Tibial nerve (tissue), 4 donors: ENCODE measurements at regions not wholly inside any gene's neighbourhood (a gene's known extent, or its start where the extent isn't known, plus 50 kb on each side); places are given as distances from the start of the nearest gene placed in this dataset.

ENCODE experiments used
- DNase-seq, 2 donors: peaks; one replicate each; pipeline ENCODE4 v3.0.0-alpha.2; 2019; ENCODE audit warnings: low spot score in 2 of 2
- H3K27ac ChIP-seq, 4 donors: fragments of 200-600 bp; sonication (generic) in 3 of 4; one replicate each; pipeline ENCODE4 v1.5.1; 2017 to 2019; ENCODE audit warnings: mild to moderate bottlenecking in 1 of 4
- H3K27me3 ChIP-seq, 2 donors: fragments of 200-600 bp; sonication (generic) in 1 of 2; one replicate each; pipeline versions ENCODE4 v1.5.1 to v1.6.0; 2017 to 2019
- H3K36me3 ChIP-seq, 3 donors: fragments of 200-600 bp; sonication (generic); one replicate each; pipeline ENCODE4 v1.5.1; 2018 to 2019
- H3K4me1 ChIP-seq, 4 donors: fragments of 200-600 bp; sonication (generic) in 3 of 4; one replicate each; pipeline ENCODE4 v1.5.1; 2017 to 2019
- H3K4me3 ChIP-seq, 4 donors: fragments of 200-600 bp; sonication (generic) in 3 of 4; one replicate each; pipeline ENCODE4 v1.5.1; 2017 to 2019; ENCODE audit warnings: mild to moderate bottlenecking in 1 of 4, moderate library complexity in 1 of 4
- H3K9me3 ChIP-seq, 4 donors: fragments of 200-600 bp; sonication (generic) in 3 of 4; one replicate each; pipeline ENCODE4 v1.5.1; 2017 to 2019
- CTCF ChIP-seq, 5 experiments: fragments of 200-600 bp in 3 of 5; fragments of 450-650 bp in 2 of 5; sonication (generic) in 3 of 5; IDR thresholded peaks; one replicate each; pipeline ENCODE4 v1.5.1; 2016 to 2019; ENCODE audit warnings: antibody characterized with exemption in 5 of 5, mild to moderate bottlenecking in 3 of 5, moderate library complexity in 2 of 5
- EP300 ChIP-seq, 2 donors: sonication (generic); formaldehyde crosslinking; IDR thresholded peaks; one replicate each; pipeline ENCODE4 v1.6.1; 2017; ENCODE audit warnings: antibody characterized with exemption in 2 of 2, mild to moderate bottlenecking in 1 of 2
- POLR2A ChIP-seq, 2 donors: fragments of 450-650 bp; IDR thresholded peaks; one replicate each; pipeline ENCODE4 v1.6.1; 2017; ENCODE audit warnings: antibody characterized with exemption in 2 of 2, mild to moderate bottlenecking in 2 of 2, moderate library complexity in 2 of 2
- WGBS, 2 donors: methylation state at CpG; one replicate each; pipeline ENCODE4 v1.1.5; 2018; 5-methylcytosine and 5-hydroxymethylcytosine counted together

GRCh38 chr3:94896994-94897393 is 834.1 kb downstream of the NSUN3 start:
- no peaks in the 10 kb centered on the region for H3K4me1 ChIP-seq
- DNase-seq: no peak
- H3K4me3 ChIP-seq: no peak overlapping the region
- no peaks in the 10 kb centered on the region for H3K36me3 ChIP-seq
- no peak overlapping the region for H3K27ac ChIP-seq
- TF ChIP-seq CTCF (IDR thresholded peaks at IDR 0.05): no peak
- H3K9me3 ChIP-seq: no peaks in the 10 kb centered on the region
- H3K27me3 ChIP-seq: no peaks in the 10 kb centered on the region

DNA sequence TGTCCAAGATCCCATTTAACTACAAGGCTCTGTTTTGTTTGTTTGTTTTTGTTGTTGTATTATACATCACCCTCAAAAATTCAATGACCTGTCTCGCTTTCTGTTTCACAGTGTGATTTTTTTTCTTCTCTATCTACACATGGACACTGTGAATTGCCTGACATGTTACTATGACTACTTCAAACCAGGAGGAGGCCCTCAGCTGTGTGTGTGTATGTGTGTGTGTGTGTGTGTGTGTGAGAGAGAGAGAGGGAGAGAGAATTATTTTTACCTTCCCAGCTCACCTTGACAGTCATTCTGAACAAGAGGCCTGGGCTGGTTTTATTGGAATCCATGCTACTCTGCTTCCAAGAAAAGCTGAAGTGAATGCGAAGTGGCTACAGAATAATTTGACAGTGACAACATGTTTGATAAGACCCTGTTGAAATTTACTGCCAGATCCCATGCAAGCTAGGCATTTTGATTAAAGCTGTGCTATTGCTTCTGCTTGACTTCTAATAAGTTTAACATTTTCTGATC is 841.4 kb downstream of the NSUN3 start:
- no peak for DNase-seq
- H3K9me3 ChIP-seq: no peaks in the 10 kb centered on the region
- H3K4me3 ChIP-seq: no peak overlapping the region
- no peaks in the 10 kb centered on the region for H3K4me1 ChIP-seq
- no peaks in the 10 kb centered on the region for H3K36me3 ChIP-seq
- TF ChIP-seq EP300 (IDR thresholded peaks at IDR 0.05) (no peak), POLR2A (IDR thresholded peaks at IDR 0.05) (no peak), CTCF (IDR thresholded peaks at IDR 0.05) (no peak)
- H3K27ac ChIP-seq: no peak overlapping the region
- H3K27me3 ChIP-seq: no peaks in the 10 kb centered on the region
- WGBS, 2 donors: 87 to 91% methylated on average over 2 of the region's 2 CpGs

- no peaks in the 10 kb centered on the region for H3K4me1 ChIP-seq
- H3K36me3 ChIP-seq: no peaks in the 10 kb centered on the region
- H3K4me3 ChIP-seq: no peak overlapping the region
- TF ChIP-seq EP300 (IDR thresholded peaks at IDR 0.05) (no peak), CTCF (IDR thresholded peaks at IDR 0.05) (no peak), POLR2A (IDR thresholded peaks at IDR 0.05) (no peak)
- no peak for DNase-seq
- H3K27ac ChIP-seq: no peak overlapping the region
- WGBS, 2 donors: 73 to 79% methylated on average over 2 of the region's 2 CpGs
- H3K27me3 ChIP-seq: no peaks in the 10 kb centered on the region
- no peaks in the 10 kb centered on the region for H3K9me3 ChIP-seq
These were observed 846.9 kb downstream of the NSUN3 start for GRCh38 chr3:94909726-94910125.

- WGBS, 2 donors: 67 to 69% methylated on average over 3 of the region's 3 CpGs
- DNase-seq: no peak
- H3K4me3 ChIP-seq: no peak overlapping the region
- no peak for TF ChIP-seq POLR2A (IDR thresholded peaks at IDR 0.05)
- H3K27me3 ChIP-seq: no peaks in the 10 kb centered on the region
- H3K27ac ChIP-seq: no peak overlapping the region
- no peaks in the 10 kb centered on the region for H3K4me1 ChIP-seq
- H3K36me3 ChIP-seq: no peaks in the 10 kb centered on the region
- no peaks in the 10 kb centered on the region for H3K9me3 ChIP-seq
These were observed 849.8 kb downstream of the NSUN3 start for GRCh38 chr3:94912656-94913055.

GRCh38 chr3:94927175-94927574 is 864.3 kb downstream of the NSUN3 start:
- Histone ChIP-seq H3K9me3 (no peaks in the 10 kb centered on the region), H3K4me1 (no peaks in the 10 kb centered on the region), H3K27me3 (no peaks in the 10 kb centered on the region), H3K27ac (no peak overlapping the region), H3K4me3 (no peak overlapping the region), H3K36me3 (no peaks in the 10 kb centered on the region)
- TF ChIP-seq POLR2A (IDR thresholded peaks at IDR 0.05) (no peak), EP300 (IDR thresholded peaks at IDR 0.05) (no peak), CTCF (IDR thresholded peaks at IDR 0.05) (no peak)
- WGBS, 2 donors: 87 to 93% methylated on average over 8 of the region's 8 CpGs
- DNase-seq: no peak

- 87 to 93% methylated on average over 4 of the region's 4 CpGs for WGBS, 2 donors
- Histone ChIP-seq H3K36me3 (no peaks in the 10 kb centered on the region), H3K4me3 (no peak overlapping the region), H3K4me1 (no peaks in the 10 kb centered on the region), H3K27me3 (no peaks in the 10 kb centered on the region), H3K9me3 (no peaks in the 10 kb centered on the region), H3K27ac (no peak overlapping the region)
- no peak for TF ChIP-seq POLR2A (IDR thresholded peaks at IDR 0.05)
- no peak for TF ChIP-seq CTCF (IDR thresholded peaks at IDR 0.05)
- TF ChIP-seq EP300 (IDR thresholded peaks at IDR 0.05): no peak
- no peak for DNase-seq
These were observed 866.1 kb downstream of the NSUN3 start for GRCh38 chr3:94928921-94929320.
